ENCODE measurements at regions not wholly inside any gene's neighbourhood (a gene's known extent, or its start where the extent isn't known, plus 50 kb on each side); places are given as distances from the start of the nearest gene placed in this dataset.

DNA sequence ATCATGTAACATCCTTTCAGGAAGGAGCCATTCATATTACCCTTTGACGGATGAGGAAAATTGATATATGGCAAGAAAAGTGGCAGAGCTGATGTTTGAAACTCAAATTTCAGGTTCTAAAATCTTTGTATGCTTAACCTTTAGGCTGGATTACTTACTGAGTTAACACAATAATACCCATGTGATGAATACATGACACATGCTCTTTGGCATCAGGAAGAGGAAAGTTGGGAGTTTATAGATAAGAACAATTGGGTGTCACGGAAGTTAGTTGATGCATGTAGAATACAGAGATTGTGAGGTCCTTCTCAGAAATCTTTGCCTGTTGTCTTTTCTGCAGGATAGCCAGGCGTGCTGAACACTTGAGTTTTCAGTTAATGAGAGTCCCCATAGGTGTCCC, 572.1 kb upstream of the POM121L12 start:
- no peak for DNase-seq (ENCODE audit: low read depth)
- H3K4me3 ChIP-seq (ENCODE audit: low read depth, low read length): no peak overlapping the region
- TF ChIP-seq, protein P1, sequence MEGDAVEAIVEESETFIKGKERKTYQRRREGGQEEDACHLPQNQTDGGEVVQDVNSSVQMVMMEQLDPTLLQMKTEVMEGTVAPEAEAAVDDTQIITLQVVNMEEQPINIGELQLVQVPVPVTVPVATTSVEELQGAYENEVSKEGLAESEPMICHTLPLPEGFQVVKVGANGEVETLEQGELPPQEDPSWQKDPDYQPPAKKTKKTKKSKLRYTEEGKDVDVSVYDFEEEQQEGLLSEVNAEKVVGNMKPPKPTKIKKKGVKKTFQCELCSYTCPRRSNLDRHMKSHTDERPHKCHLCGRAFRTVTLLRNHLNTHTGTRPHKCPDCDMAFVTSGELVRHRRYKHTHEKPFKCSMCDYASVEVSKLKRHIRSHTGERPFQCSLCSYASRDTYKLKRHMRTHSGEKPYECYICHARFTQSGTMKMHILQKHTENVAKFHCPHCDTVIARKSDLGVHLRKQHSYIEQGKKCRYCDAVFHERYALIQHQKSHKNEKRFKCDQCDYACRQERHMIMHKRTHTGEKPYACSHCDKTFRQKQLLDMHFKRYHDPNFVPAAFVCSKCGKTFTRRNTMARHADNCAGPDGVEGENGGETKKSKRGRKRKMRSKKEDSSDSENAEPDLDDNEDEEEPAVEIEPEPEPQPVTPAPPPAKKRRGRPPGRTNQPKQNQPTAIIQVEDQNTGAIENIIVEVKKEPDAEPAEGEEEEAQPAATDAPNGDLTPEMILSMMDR (IDR thresholded peaks at IDR 0.05; ENCODE audit: insufficient read depth, low read length): no peak

- DNase-seq (ENCODE audit: low read depth): no peak
- H3K4me3 ChIP-seq (ENCODE audit: low read depth, low read length): no peak overlapping the region
- TF ChIP-seq, protein P1 (IDR thresholded peaks at IDR 0.05; ENCODE audit: insufficient read depth, low read length): no peak
Measured at GRCh38 chr7:52462474-52462873, 573.0 kb upstream of the POM121L12 start.

GRCh38 chr7:52455571-52455970, 579.9 kb upstream of the POM121L12 start:
- DNase-seq (ENCODE audit: low read depth): no peak
- no peak overlapping the region for H3K4me3 ChIP-seq (ENCODE audit: low read depth, low read length)
- TF ChIP-seq, protein P1 (IDR thresholded peaks at IDR 0.05; ENCODE audit: insufficient read depth, low read length): no peak

- no peak for DNase-seq (ENCODE audit: low read depth)
- TF ChIP-seq, protein P1 (IDR thresholded peaks at IDR 0.05; ENCODE audit: insufficient read depth, low read length): no peak
- H3K4me3 ChIP-seq (ENCODE audit: low read depth, low read length): no peak overlapping the region
Measured at GRCh38 chr7:52450816-52451215, 584.6 kb upstream of the POM121L12 start.

- DNase-seq (ENCODE audit: low read depth): no peak
- TF ChIP-seq, protein P1 (IDR thresholded peaks at IDR 0.05; ENCODE audit: insufficient read depth, low read length): no peak
Measured at GRCh38 chr7:52447581-52448180, 587.8 kb upstream of the POM121L12 start.

GRCh38 chr7:52436278-52436677, 599.2 kb upstream of the POM121L12 start:
- TF ChIP-seq, protein P1 (IDR thresholded peaks at IDR 0.05; ENCODE audit: insufficient read depth, low read length): no peak
- H3K4me3 ChIP-seq (ENCODE audit: low read depth, low read length): no peak overlapping the region
- DNase-seq (ENCODE audit: low read depth): no peak

More at GRCh38 chr7:52447581-52448180, 587.8 kb upstream of the POM121L12 start:
- no peak overlapping the region for H3K4me3 ChIP-seq (ENCODE audit: low read depth, low read length)

Measured in fibroblast of the aortic adventitia (primary cell).